ENCODE measurements at regions not wholly inside any gene's neighbourhood (a gene's known extent, or its start where the extent isn't known, plus 50 kb on each side); places are given as distances from the start of the nearest gene placed in this dataset.

DNA sequence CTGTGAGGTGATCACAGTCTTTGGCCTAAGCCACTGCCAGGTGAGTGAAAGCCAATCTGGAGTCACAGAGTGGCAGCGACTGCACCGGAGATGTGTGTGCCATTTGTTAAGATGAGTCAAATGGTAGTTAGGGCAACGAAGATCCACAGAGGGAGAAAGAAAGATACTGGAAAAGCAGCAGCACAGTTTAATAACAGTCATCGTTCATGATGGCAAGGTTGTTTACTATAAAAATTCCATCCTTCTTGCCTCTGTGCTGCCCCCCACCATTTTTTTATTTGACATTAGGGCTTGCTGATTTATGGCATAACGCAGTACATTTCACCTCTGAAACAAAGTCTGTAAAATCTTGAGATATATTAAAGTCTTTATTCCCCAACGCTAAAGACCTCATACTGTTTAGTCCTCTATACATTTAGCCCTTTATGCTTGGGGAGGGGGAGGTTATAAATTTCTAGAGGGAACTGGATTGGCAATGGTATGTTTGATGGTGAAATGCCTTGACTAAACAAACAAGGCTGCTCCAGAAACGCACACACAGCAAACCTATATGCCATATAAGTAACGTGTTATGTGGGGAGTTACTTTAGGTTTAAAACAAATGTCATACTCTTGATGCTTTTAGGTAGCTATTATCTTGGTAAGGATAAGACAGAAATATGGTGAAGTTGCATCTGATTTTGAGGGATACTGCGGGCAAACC lies 55.8 kb upstream of the ABL1 start:
- no peak for DNase-seq
- TF ChIP-seq, protein P1, sequence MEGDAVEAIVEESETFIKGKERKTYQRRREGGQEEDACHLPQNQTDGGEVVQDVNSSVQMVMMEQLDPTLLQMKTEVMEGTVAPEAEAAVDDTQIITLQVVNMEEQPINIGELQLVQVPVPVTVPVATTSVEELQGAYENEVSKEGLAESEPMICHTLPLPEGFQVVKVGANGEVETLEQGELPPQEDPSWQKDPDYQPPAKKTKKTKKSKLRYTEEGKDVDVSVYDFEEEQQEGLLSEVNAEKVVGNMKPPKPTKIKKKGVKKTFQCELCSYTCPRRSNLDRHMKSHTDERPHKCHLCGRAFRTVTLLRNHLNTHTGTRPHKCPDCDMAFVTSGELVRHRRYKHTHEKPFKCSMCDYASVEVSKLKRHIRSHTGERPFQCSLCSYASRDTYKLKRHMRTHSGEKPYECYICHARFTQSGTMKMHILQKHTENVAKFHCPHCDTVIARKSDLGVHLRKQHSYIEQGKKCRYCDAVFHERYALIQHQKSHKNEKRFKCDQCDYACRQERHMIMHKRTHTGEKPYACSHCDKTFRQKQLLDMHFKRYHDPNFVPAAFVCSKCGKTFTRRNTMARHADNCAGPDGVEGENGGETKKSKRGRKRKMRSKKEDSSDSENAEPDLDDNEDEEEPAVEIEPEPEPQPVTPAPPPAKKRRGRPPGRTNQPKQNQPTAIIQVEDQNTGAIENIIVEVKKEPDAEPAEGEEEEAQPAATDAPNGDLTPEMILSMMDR (IDR thresholded peaks at IDR 0.05; ENCODE audit: low read depth, low read length) = no peak

DNA sequence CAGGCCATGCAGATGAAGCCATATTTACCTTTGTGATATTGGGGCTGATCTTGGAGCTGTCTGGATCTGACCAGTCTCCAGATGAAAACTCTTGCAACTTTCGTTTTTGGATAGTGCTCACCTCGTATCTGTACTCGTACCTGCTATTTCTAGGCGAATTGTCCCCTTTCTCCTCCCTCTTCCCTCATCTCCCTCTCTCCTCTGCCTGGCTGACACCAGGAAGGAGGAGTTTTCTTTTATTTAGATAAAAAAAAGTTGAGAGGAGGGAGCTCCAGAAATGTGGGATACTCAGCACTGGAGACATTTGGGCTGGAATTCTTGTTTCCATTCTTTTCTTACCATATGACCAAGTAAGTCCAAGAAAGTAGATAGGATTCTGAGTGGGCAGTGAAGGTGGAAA lies 54.6 kb upstream of the ABL1 start:
- Histone ChIP-seq H3K4me1 (peaks cover 20% of the 10 kb centered on the region), H3K36me3 (no peaks in the 10 kb centered on the region), H3K9me3 (no peaks in the 10 kb centered on the region), H3K27me3 (no peaks in the 10 kb centered on the region), H3K4me3 (ENCODE audit: low read depth, low read length) (peak overlapping the region; percentile 3; the same call in 1 of the 2 replicates)
- DNase-seq = no peak
- TF ChIP-seq, protein P1 (IDR thresholded peaks at IDR 0.05; ENCODE audit: low read depth, low read length) = no peak

More for the DNA sequence above, 55.8 kb upstream of the ABL1 start:
- Histone ChIP-seq H3K9me3 (no peaks in the 10 kb centered on the region; the same call in 1 of the 2 replicates), H3K4me3 (ENCODE audit: low read depth, low read length) (no peak overlapping the region), H3K27me3 (no peaks in the 10 kb centered on the region), H3K4me1 (peaks cover 20% of the 10 kb centered on the region), H3K36me3 (no peaks in the 10 kb centered on the region)

DNA sequence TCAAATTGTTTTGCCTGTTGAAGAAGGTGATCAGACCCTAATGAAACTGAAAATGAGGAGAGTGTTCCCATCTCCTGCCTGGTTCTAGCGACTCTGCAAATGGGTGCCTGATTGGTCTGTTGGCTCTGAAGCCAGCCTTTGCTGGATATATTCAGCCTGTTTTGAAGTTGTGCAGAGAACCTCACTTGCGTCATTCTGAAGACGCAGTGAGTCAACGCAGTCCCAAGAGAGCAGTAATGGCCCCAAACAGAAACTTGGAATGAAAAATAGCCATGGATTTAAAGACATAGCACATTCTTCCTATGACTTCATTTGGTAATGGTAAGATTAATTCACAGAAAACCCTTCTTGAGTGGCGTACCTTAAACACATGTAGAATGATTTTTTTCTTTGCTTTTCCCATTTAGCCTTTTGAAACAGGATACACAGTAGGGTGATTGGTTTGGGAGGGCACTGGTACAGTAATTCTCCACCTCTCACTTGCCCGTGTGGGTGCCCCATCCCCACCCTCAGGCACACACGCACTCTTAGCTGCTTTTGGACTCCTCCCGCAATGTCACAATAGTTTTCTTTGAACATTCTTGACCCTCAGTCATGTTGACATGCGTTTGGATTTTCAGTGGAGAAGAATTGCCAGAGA lies 54.1 kb upstream of the ABL1 start:
- peak; percentile 58 for DNase-seq
- no peaks in the 10 kb centered on the region for H3K9me3 ChIP-seq
- no peaks in the 10 kb centered on the region for H3K36me3 ChIP-seq
- peaks cover 20% of the 10 kb centered on the region for H3K4me1 ChIP-seq
- no peaks in the 10 kb centered on the region for H3K27me3 ChIP-seq
- peak overlapping the region; percentile 32 for H3K4me3 ChIP-seq (ENCODE audit: low read depth, low read length)
- TF ChIP-seq, protein P1 (IDR thresholded peaks at IDR 0.05; ENCODE audit: low read depth, low read length) = no peak

DNA sequence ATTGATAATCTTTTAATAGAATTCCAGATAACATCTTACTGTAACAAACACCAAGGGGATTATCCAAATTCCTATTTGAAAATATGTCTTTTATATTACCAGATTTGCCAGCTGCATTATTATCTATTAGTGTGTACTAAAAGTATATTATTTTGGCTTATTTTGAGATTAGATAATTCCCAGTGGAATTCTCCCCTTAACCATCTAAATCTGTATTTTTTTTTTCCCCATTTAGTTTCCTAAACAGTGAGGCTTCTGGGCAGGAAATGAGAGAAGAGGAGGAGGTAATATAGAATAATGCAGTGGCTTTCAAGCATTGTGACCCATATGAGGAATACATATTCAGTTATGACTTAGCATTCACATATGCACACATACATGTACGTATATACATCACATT lies 53.5 kb upstream of the ABL1 start:
- no peaks in the 10 kb centered on the region for H3K36me3 ChIP-seq
- H3K4me3 ChIP-seq (ENCODE audit: low read depth, low read length) = no peak overlapping the region
- DNase-seq = no peak

DNA sequence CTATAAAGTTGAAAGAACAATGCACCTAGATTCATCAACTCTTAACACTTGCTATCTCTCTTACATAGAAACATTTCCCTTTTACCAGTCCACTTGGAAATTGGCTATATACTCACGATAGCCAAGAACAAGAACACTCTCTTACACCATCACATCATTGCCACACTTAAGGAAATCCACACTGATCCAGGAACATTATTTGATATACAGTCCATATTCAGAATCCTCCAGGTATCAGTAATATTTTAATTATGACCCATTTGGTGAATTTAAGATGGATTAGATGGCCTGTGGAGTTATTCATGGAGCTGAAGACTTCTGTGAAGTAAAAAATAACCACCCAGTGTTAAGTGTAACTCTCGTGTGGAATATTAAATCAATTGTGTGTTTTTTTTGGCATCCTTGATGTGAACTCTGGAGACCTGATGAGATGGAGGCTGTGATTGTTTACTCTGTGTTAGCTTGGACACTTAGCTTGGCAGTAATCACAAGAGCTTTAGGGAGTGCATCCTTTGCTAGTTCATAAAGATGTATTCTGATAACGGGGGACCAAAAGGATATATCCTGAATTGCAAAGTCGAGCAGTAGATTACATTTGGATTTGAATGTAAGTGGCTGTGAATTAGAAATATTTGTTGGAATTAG lies 52.0 kb upstream of the ABL1 start:
- Histone ChIP-seq H3K36me3 (no peaks in the 10 kb centered on the region), H3K4me1 (peaks cover 20% of the 10 kb centered on the region)

More for the DNA sequence above, 53.5 kb upstream of the ABL1 start:
- TF ChIP-seq, protein P1 (IDR thresholded peaks at IDR 0.05; ENCODE audit: low read depth, low read length) = no peak
- no peaks in the 10 kb centered on the region for H3K9me3 ChIP-seq
- peaks cover 20% of the 10 kb centered on the region for H3K4me1 ChIP-seq
- H3K27me3 ChIP-seq = no peaks in the 10 kb centered on the region

More for the DNA sequence above, 52.0 kb upstream of the ABL1 start:
- no peak overlapping the region for H3K4me3 ChIP-seq (ENCODE audit: low read depth, low read length)
- no peaks in the 10 kb centered on the region for H3K27me3 ChIP-seq
- H3K9me3 ChIP-seq = no peaks in the 10 kb centered on the region
- DNase-seq = no peak
- TF ChIP-seq, protein P1 (IDR thresholded peaks at IDR 0.05; ENCODE audit: low read depth, low read length) = no peak

All from BE2C (cell line).